Stomach (tissue), 8 donors: ENCODE measurements at regions not wholly inside any gene's neighbourhood (a gene's known extent, or its start where the extent isn't known, plus 50 kb on each side); places are given as distances from the start of the nearest gene placed in this dataset.

Source experiments
- DNase-seq, 2 donors: peaks; one replicate each; pipeline versions ENCODE4 v3.0.0 to v3.0.0-alpha.2; 2013 to 2019
- H3K27ac ChIP-seq, 5 donors: fragments of 200-600 bp in 4 of 5; sonication (generic) in 4 of 5; one replicate each; pipeline ENCODE4 v1.5.1; 2013 to 2019; ENCODE audit warnings: mild to moderate bottlenecking in 1 of 5, moderate library complexity in 1 of 5
- H3K27me3 ChIP-seq, 3 donors: fragments of 200-600 bp; sonication (generic); one replicate each; pipeline ENCODE4 v1.5.1; 2017 to 2019; ENCODE audit warnings: mixed run types in 1 of 3
- H3K36me3 ChIP-seq, 4 donors: fragments of 200-600 bp; sonication (generic); 1 replicate in 3 of 4; 2 replicates in 1 of 4; pipeline ENCODE4 v1.5.1; 2016 to 2019
- H3K4me1 ChIP-seq, 4 donors: fragments of 200-600 bp; sonication (generic); one replicate each; pipeline ENCODE4 v1.5.1; 2016 to 2019
- H3K4me3 ChIP-seq, 4 donors: fragments of 200-600 bp; sonication (generic) in 3 of 4; one replicate each; pipeline ENCODE4 v1.5.1; 2016 to 2019; ENCODE audit warnings: mild to moderate bottlenecking in 1 of 4
- H3K9me3 ChIP-seq, 4 donors: fragments of 200-600 bp; sonication (generic); one replicate each; pipeline ENCODE4 v1.5.1; 2016 to 2019
- EP300 ChIP-seq: sonication (generic); formaldehyde crosslinking; IDR thresholded peaks from one replicate; pipeline ENCODE4 v1.6.1; 2017; ENCODE audit warnings: antibody characterized with exemption
- POLR2A ChIP-seq, 4 donors: fragments of 450-650 bp; IDR thresholded peaks; one replicate each; pipeline ENCODE4 v1.6.1; 2016; ENCODE audit warnings: antibody characterized with exemption in 4 of 4, control low read depth in 2 of 4, mild to moderate bottlenecking in 1 of 4, moderate library complexity in 1 of 4
- POLR2AphosphoS5 ChIP-seq, 3 donors: sonication (generic); formaldehyde crosslinking; IDR thresholded peaks; one replicate each; pipeline ENCODE4 v1.6.1; 2016; ENCODE audit warnings: antibody characterized with exemption in 3 of 3
- WGBS, 5 donors: extraction: QIAGEN DNeasy Blood & Tissue Kit in 3 of 5; methylation state at CpG; one replicate each; pipeline versions ENCODE4 v1.1.5 to v1.1.7; 2013 to 2018; 5-methylcytosine and 5-hydroxymethylcytosine counted together
- intact Hi-C: fragments of 100-400 bp; cut with DNase I; formaldehyde crosslinking; loops from one replicate; pipeline ENCODE4 v1.15.1; 2023; ENCODE audit warnings: low total_unique reads
- TF ChIP-seq, protein P1 (sequence below), 7 experiments: fragments of 450-650 bp in 4 of 7; fragments of 200-600 bp in 3 of 7; sonication (generic) in 3 of 7; IDR thresholded peaks; one replicate each; pipeline ENCODE4 v1.5.1; 2016 to 2019; ENCODE audit warnings: antibody characterized with exemption in 7 of 7, control low read depth in 2 of 7, mild to moderate bottlenecking in 1 of 7
- donor health status: healthy with polysubstance abuse.
- donor health status: Bipolar disorder and iron deficiency.
- donor health status: healthy.

DNA sequence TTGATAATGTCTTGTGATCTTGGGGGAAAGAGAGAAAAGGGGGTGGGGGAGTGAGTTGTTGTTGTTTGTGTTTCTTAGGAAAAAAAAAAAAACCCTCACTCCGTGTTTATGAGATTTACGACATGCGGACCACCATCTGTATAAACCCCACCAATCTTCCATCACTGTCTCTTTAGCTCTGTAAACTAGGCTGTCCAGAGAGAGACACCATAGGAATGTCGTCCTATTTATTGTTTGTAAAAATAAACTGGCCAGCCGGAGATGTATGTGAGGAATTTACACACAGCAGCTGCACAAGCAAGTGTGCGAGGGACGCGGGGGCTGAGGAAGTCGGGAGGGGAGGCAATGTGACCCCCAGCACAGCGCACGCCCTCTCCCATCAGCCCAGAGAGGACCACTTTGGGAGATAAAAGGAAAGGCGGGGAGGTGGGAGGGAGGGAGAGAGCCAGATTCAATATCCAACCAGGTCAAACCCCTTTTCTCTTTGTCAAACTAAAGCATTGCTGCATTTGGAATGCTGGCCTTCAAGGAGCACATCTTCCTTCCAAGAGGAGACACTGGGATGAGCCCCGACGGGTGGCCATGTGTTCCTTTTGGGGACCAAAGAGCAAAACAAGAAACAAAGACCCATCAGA, 136.2 kb upstream of the SALL1 start:
- Histone ChIP-seq H3K27me3 (no peaks in the 10 kb centered on the region), H3K9me3 (no peaks in the 10 kb centered on the region), H3K27ac (no peak overlapping the region), H3K4me3 (no peak overlapping the region), H3K4me1 (no peaks in the 10 kb centered on the region), H3K36me3 (no peaks in the 10 kb centered on the region)
- intact Hi-C loops, result no loop called here
- 38 to 54% (median 52%) methylated on average over 14 of the region's 14 CpGs for WGBS, 5 donors
- no peak for TF ChIP-seq POLR2A (IDR thresholded peaks at IDR 0.05)
- peak in 1 of 2 donors; percentile 8 for DNase-seq

DNA sequence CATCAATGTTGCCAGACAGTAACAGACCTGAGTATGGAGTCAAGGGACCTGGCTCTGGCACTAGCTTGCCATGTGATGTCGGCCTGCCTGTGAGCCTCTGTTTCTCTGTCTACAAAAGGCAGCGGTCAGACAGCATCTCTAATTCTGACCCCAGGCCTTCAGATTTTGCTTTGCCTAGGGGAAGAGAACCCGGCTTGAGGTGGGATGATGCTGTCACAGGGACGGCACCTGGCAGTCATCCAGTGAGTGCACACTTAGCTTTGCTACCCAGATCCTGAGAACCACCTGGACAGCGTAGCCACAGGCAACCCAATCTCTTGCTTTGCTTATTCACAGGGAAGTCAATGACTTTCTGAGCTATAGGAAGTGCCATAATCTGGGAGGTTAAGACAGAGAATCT, 135.2 kb upstream of the SALL1 start:
- Histone ChIP-seq H3K27ac (no peak overlapping the region), H3K27me3 (no peaks in the 10 kb centered on the region), H3K4me1 (no peaks in the 10 kb centered on the region), H3K9me3 (no peaks in the 10 kb centered on the region), H3K36me3 (no peaks in the 10 kb centered on the region), H3K4me3 (no peak overlapping the region)
- TF ChIP-seq, protein P1, sequence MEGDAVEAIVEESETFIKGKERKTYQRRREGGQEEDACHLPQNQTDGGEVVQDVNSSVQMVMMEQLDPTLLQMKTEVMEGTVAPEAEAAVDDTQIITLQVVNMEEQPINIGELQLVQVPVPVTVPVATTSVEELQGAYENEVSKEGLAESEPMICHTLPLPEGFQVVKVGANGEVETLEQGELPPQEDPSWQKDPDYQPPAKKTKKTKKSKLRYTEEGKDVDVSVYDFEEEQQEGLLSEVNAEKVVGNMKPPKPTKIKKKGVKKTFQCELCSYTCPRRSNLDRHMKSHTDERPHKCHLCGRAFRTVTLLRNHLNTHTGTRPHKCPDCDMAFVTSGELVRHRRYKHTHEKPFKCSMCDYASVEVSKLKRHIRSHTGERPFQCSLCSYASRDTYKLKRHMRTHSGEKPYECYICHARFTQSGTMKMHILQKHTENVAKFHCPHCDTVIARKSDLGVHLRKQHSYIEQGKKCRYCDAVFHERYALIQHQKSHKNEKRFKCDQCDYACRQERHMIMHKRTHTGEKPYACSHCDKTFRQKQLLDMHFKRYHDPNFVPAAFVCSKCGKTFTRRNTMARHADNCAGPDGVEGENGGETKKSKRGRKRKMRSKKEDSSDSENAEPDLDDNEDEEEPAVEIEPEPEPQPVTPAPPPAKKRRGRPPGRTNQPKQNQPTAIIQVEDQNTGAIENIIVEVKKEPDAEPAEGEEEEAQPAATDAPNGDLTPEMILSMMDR (IDR thresholded peaks at IDR 0.05), result no peak
- TF ChIP-seq EP300, result no peak
- TF ChIP-seq POLR2AphosphoS5 (IDR thresholded peaks at IDR 0.05), result no peak
- no peak for TF ChIP-seq POLR2A (IDR thresholded peaks at IDR 0.05)
- no peak for DNase-seq
- intact Hi-C loops, result no loop called here
- WGBS, 5 donors, result 69 to 90% (median 84%) methylated on average over 4 to 5 of the region's 5 CpGs

DNA sequence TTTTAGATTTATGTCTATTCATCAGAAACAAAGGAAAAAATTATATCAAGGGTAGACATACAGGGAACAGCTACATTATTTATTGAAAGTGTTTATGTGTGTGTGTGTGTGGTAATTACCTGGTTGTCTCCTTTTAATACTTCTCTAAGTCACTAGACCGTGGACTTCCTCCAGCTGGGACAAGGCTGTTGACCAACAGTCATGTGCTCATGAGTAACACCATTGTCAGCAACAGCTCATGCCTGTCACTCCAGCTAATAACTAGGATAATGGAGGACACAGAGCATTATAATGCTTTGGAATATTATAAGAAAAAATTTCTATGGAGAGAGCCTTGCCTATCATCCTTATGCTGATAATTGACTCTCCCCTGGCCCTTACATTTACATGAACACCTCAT, 125.3 kb upstream of the SALL1 start:
- no peak overlapping the region for H3K4me3 ChIP-seq
- no peaks in the 10 kb centered on the region for H3K4me1 ChIP-seq
- DNase-seq, result no peak
- H3K27me3 ChIP-seq, result peaks cover 0 to under 1% (median 0%) of the 10 kb centered on the region in 3 donors
- WGBS, 5 donors, result 44 to 84% (median 73%) methylated on average over 1 of the region's 1 CpG
- H3K36me3 ChIP-seq, result no peaks in the 10 kb centered on the region
- TF ChIP-seq POLR2A (IDR thresholded peaks at IDR 0.05) (no peak), POLR2AphosphoS5 (IDR thresholded peaks at IDR 0.05) (no peak), EP300 (no peak)
- TF ChIP-seq, protein P1 (IDR thresholded peaks at IDR 0.05), result no peak
- H3K27ac ChIP-seq, result no peak overlapping the region
- intact Hi-C loops, result no loop called here
- peaks cover 0 to 15% (median 5%) of the 10 kb centered on the region in 4 donors for H3K9me3 ChIP-seq

DNA sequence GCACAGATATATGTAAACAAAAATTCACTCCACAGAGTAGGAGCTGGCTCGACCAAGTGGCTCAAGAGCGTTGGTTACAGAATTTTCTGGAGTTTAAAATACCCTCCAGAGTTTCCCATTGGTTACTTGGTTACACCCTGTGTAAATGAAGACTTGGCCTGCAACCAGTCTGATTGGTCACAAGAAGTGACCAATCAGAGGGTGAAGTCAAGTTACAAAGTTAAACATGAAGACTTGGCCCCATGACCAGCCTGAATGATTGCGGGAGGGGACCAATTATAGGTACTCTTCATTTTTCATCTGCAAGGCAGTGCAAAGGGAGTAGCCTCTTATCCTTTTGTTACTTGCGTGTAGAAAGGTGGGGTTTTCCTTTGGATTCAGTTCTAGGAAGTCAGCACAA, 121.3 kb upstream of the SALL1 start:
- WGBS, 5 donors, result 74 to 83% (median 76%) methylated on average over 4 of the region's 4 CpGs
- TF ChIP-seq EP300 (no peak), POLR2AphosphoS5 (IDR thresholded peaks at IDR 0.05) (no peak), POLR2A (IDR thresholded peaks at IDR 0.05) (no peak)
- TF ChIP-seq, protein P1 (IDR thresholded peaks at IDR 0.05), result no peak
- intact Hi-C loops, result no loop called here

DNA sequence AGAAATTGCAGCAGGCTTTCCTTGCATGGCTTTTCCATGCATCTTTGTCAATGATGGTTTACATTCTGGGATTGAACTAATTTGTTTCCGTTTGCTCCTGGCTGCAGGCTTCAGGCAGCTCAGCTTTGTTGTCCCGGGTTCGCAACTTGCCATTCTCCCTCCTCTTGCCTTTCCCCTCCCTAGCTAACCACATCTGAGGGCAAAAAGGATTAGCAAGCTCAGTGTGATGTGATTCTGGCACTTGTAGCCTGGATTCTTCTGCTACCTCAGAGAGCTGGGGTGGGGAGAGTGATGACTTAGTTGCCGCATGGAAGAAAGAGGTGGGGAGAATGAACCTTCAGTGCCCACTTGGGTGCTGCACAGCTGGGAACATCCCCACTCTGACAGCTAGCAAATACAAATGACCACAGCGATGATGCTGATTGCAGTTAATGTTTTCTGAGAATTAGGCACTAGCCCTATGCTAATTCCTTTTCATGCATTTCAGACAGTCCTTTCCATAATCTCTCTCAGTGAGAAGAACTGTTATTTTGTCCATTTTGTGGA, 120.2 kb upstream of the SALL1 start:
- H3K4me3 ChIP-seq, result no peak overlapping the region
- H3K27ac ChIP-seq, result no peak overlapping the region
- H3K4me1 ChIP-seq, result no peaks in the 10 kb centered on the region
- TF ChIP-seq POLR2AphosphoS5 (IDR thresholded peaks at IDR 0.05), result no peak
- TF ChIP-seq, protein P1 (IDR thresholded peaks at IDR 0.05), result no peak
- no peak for TF ChIP-seq POLR2A (IDR thresholded peaks at IDR 0.05)
- TF ChIP-seq EP300, result no peak
- H3K9me3 ChIP-seq, result peaks cover 0 to 11% (median 1%) of the 10 kb centered on the region in 4 donors
- intact Hi-C loops, result no loop called here
- no peaks in the 10 kb centered on the region for H3K36me3 ChIP-seq
- no peak for DNase-seq
- 24 to 46% (median 44%) methylated on average over 4 to 5 of the region's 5 CpGs for WGBS, 5 donors
- peaks cover 0 to 6% (median 0%) of the 10 kb centered on the region in 3 donors for H3K27me3 ChIP-seq

More for the DNA sequence above, 121.3 kb upstream of the SALL1 start:
- Histone ChIP-seq H3K9me3 (peaks cover 0 to 22% (median 3%) of the 10 kb centered on the region in 4 donors), H3K27me3 (peaks cover 0 to 6% (median 0%) of the 10 kb centered on the region in 3 donors), H3K4me3 (no peak overlapping the region), H3K4me1 (no peaks in the 10 kb centered on the region), H3K27ac (no peak overlapping the region), H3K36me3 (no peaks in the 10 kb centered on the region)
- DNase-seq, result no peak
